Activated T-cell treated with anti-CD3 and anti-CD28 coated beads, Interleukin-2, amount 50 U/mL, for 48 hours (primary cell): ENCODE measurements at regions not wholly inside any gene's neighbourhood (a gene's known extent, or its start where the extent isn't known, plus 50 kb on each side); places are given as distances from the start of the nearest gene placed in this dataset.

Source experiments
- DNase-seq, 2 experiments: peaks; one replicate each; pipeline ENCODE4 v3.0.0-alpha.2; 2020

GRCh38 chr7:130912862-130913638 lies 179.0 kb upstream of the KLF14 start:
- peak; percentile 85 to 89 for DNase-seq

GRCh38 chr7:130913639-130914553 lies 179.9 kb upstream of the KLF14 start:
- peak in 1 of 2 experiments; percentile 39 for DNase-seq

GRCh38 chr7:130914554-130915294 lies 180.7 kb upstream of the KLF14 start:
- no peak for DNase-seq

- peak in 1 of 2 experiments; percentile 44 for DNase-seq
These were observed 183.7 kb upstream of the KLF14 start for GRCh38 chr7:130917669-130918128.

GRCh38 chr7:130918129-130919052 lies 184.4 kb upstream of the KLF14 start:
- DNase-seq: peak; percentile 59 to 68

GRCh38 chr7:130919316-130920103 lies 185.5 kb upstream of the KLF14 start:
- no peak for DNase-seq

- DNase-seq: peak in 1 of 2 experiments; percentile 40
These were observed 186.1 kb upstream of the KLF14 start for GRCh38 chr7:130920122-130920521.

GRCh38 chr7:130921391-130922180 lies 187.6 kb upstream of the KLF14 start:
- peak; percentile 45 for DNase-seq

- no peak for DNase-seq
These were observed 188.5 kb upstream of the KLF14 start for GRCh38 chr7:130922206-130923112.

GRCh38 chr7:130923365-130923764 lies 189.4 kb upstream of the KLF14 start:
- no peak for DNase-seq

GRCh38 chr7:130923930-130924329 lies 189.9 kb upstream of the KLF14 start:
- DNase-seq: no peak

GRCh38 chr7:130925136-130925794 lies 191.3 kb upstream of the KLF14 start:
- peak in 1 of 2 experiments; percentile 39 for DNase-seq

- DNase-seq: peak in 1 of 2 experiments; percentile 50
These were observed 192.1 kb upstream of the KLF14 start for GRCh38 chr7:130926001-130926691.

GRCh38 chr7:130927062-130927461 lies 193.1 kb upstream of the KLF14 start:
- DNase-seq: peak in 1 of 2 experiments; percentile 48

- DNase-seq: peak in 1 of 2 experiments; percentile 34
These were observed 193.6 kb upstream of the KLF14 start for GRCh38 chr7:130927564-130927963.

- DNase-seq: no peak
These were observed 196.1 kb upstream of the KLF14 start for GRCh38 chr7:130929896-130930659.

GRCh38 chr7:130930681-130931080 lies 196.7 kb upstream of the KLF14 start:
- DNase-seq: no peak
